H1 (cell line): ENCODE measurements at regions not wholly inside any gene's neighbourhood (a gene's known extent, or its start where the extent isn't known, plus 50 kb on each side); places are given as distances from the start of the nearest gene placed in this dataset.

Source experiments
- CTCF ChIA-PET: fragments of 300-600 bp; sonication (Branson Sonifier 250); formaldehyde crosslinking; loops from one replicate; lab custom pipeline; 2021; ENCODE audit not compliant: partially characterized antibody; lab: Charles Lee
- POLR2A ChIA-PET: fragments of 300-600 bp; sonication (Branson Sonifier 250); formaldehyde crosslinking; loops from one replicate; lab custom pipeline; 2021; ENCODE audit warnings: inconsistent platforms; ENCODE audit not compliant: partially characterized antibody; lab: Charles Lee
- DNase-seq, 2 experiments: peaks; one replicate each; pipeline versions ENCODE4 v3.0.0 to v3.0.0-alpha.2; 2010 to 2022; ENCODE audit warnings: low spot score in 2 of 2, low read depth in 1 of 2, mixed read lengths in 1 of 2
- FAIRE-seq: peaks from 2 replicates; lab custom pipeline; 2011; peaks lifted over from hg19 to GRCh38; lab: Jason Lieb, UNC
- H2AFZ ChIP-seq: 2 replicates; pipeline ENCODE4 v1.8.1; 2012; ENCODE audit warnings: low read length, inconsistent platforms
- H2AK5ac ChIP-seq: 2 replicates; pipeline ENCODE4 v1.6.1; 2013; ENCODE audit warnings: low read depth, low read length
- H2BK120ac ChIP-seq: replicated peaks from 2 replicates; pipeline ENCODE3; 2013; ENCODE audit warnings: low read depth, low read length, inconsistent platforms
- H2BK12ac ChIP-seq: 2 replicates; pipeline ENCODE4 v1.6.1; 2013; ENCODE audit warnings: low read depth, low read length
- H2BK15ac ChIP-seq: 2 replicates; pipeline ENCODE4 v1.6.1; 2013; ENCODE audit warnings: low read length
- H2BK20ac ChIP-seq: 2 replicates; pipeline ENCODE4 v1.6.1; 2013; ENCODE audit warnings: low read length
- H2BK5ac ChIP-seq: 2 replicates; pipeline ENCODE4 v1.6.1; 2013; ENCODE audit warnings: low read depth, low read length
- H3K14ac ChIP-seq: 2 replicates; pipeline ENCODE4 v1.6.1; 2013; ENCODE audit warnings: inconsistent platforms; ENCODE audit not compliant: insufficient read length
- H3K18ac ChIP-seq: 2 replicates; pipeline ENCODE4 v1.6.1; 2013; ENCODE audit warnings: low read length; ENCODE audit errors: extremely low read depth
- H3K23ac ChIP-seq: 2 replicates; pipeline ENCODE4 v1.6.1; 2013; ENCODE audit warnings: inconsistent platforms; ENCODE audit not compliant: insufficient read length
- H3K23me2 ChIP-seq: 2 replicates; pipeline ENCODE4 v1.6.1; 2013; ENCODE audit warnings: low read depth, low read length
- H3K27ac ChIP-seq: 2 replicates; pipeline ENCODE4 v1.6.1; 2011; ENCODE audit warnings: low read depth, low read length, inconsistent platforms
- H3K27me3 ChIP-seq, 4 experiments: replicated peaks in 1 of 4; 1 replicate in 1 of 4; 2 replicates in 3 of 4; pipeline versions ENCODE4 v1.6.1 to v1.8.1; 2011 to 2013; ENCODE audit warnings: low read length in 3 of 4, mild to moderate bottlenecking in 3 of 4, inconsistent platforms in 2 of 4, mixed read lengths in 2 of 4, moderate library complexity in 1 of 4; ENCODE audit not compliant: control insufficient read depth in 3 of 4, insufficient read depth in 3 of 4; ENCODE audit errors: extremely low read depth in 1 of 4
- H3K36me3 ChIP-seq, 4 experiments: 2 replicates each; pipeline versions ENCODE4 v1.6.1 to v1.8.1; 2011 to 2013; ENCODE audit warnings: mild to moderate bottlenecking in 4 of 4, low read length in 3 of 4, moderate library complexity in 2 of 4, control low read depth in 1 of 4, inconsistent platforms in 1 of 4; ENCODE audit not compliant: insufficient read depth in 4 of 4, control insufficient read depth in 2 of 4
- H3K4ac ChIP-seq: replicated peaks from 2 replicates; pipeline ENCODE3; 2013; ENCODE audit warnings: low read length, low read depth, mixed read lengths, inconsistent platforms; ENCODE audit not compliant: insufficient read length
- H3K4me1 ChIP-seq, 4 experiments: replicated peaks in 1 of 4; 1 replicate in 1 of 4; 2 replicates in 3 of 4; pipeline versions ENCODE4 v1.6.1 to v1.8.1; 2011 to 2013; ENCODE audit warnings: low read length in 3 of 4, inconsistent platforms in 2 of 4, mixed read lengths in 1 of 4; ENCODE audit not compliant: insufficient read depth in 4 of 4, control insufficient read depth in 3 of 4
- H3K4me2 ChIP-seq, 2 experiments: 2 replicates each; pipeline versions ENCODE4 v1.6.1 to v1.8.1; 2011 to 2013; ENCODE audit warnings: low read depth in 2 of 2, low read length in 2 of 2, control low read depth in 1 of 2, inconsistent platforms in 1 of 2, mild to moderate bottlenecking in 1 of 2; ENCODE audit not compliant: insufficient read depth in 1 of 2
- H3K4me3 ChIP-seq, 4 experiments: fragments of 200-600, 300-600 bp in 1 of 4; sonication (generic), shearing (Covaris generic), sonication (Bioruptor Twin) in 1 of 4; 2 replicates each; pipeline versions ENCODE4 v1.5.1 to v1.8.1; 2011 to 2016; ENCODE audit warnings: low read length in 4 of 4, low read depth in 3 of 4, control low read depth in 2 of 4, inconsistent platforms in 2 of 4, mild to moderate bottlenecking in 2 of 4, mixed read lengths in 1 of 4, moderate library complexity in 1 of 4; ENCODE audit not compliant: insufficient read depth in 2 of 4; ENCODE audit errors: extremely low read depth in 1 of 4
- H3K56ac ChIP-seq: replicated peaks from 2 replicates; pipeline ENCODE3; 2013; ENCODE audit warnings: low read depth, mild to moderate bottlenecking, mixed read lengths, low read length, inconsistent platforms; ENCODE audit not compliant: insufficient read length
- H3K79me1 ChIP-seq: 2 replicates; pipeline ENCODE4 v1.6.1; 2013; ENCODE audit warnings: low read depth, low read length, control low read depth
- H3K79me2 ChIP-seq, 2 experiments: 2 replicates each; pipeline versions ENCODE4 v1.6.1 to v1.8.1; 2012 to 2013; ENCODE audit warnings: low read length in 2 of 2, mild to moderate bottlenecking in 2 of 2, inconsistent platforms in 1 of 2; ENCODE audit not compliant: insufficient read depth in 2 of 2, control insufficient read depth in 1 of 2
- H3K9ac ChIP-seq, 4 experiments: replicated peaks in 1 of 4; 1 replicate in 1 of 4; 2 replicates in 3 of 4; pipeline versions ENCODE4 v1.6.1 to v1.8.1; 2011 to 2013; ENCODE audit warnings: low read depth in 3 of 4, low read length in 3 of 4, control low read depth in 2 of 4, mild to moderate bottlenecking in 2 of 4, moderate library complexity in 2 of 4, inconsistent platforms in 1 of 4; ENCODE audit errors: extremely low read depth in 1 of 4
- H3K9me3 ChIP-seq, 2 experiments: 2 replicates each; pipeline versions ENCODE4 v1.6.1 to v1.8.1; 2012 to 2013; ENCODE audit warnings: mild to moderate bottlenecking in 2 of 2, moderate library complexity in 2 of 2, control low read depth in 1 of 2, inconsistent platforms in 1 of 2, low read depth in 1 of 2, low read length in 1 of 2, mixed read lengths in 1 of 2; ENCODE audit not compliant: insufficient read depth in 2 of 2
- H4K20me1 ChIP-seq, 2 experiments: replicated peaks in 1 of 2; 2 replicates each; pipeline versions ENCODE3 to v1.8.1; 2011 to 2013; ENCODE audit warnings: inconsistent platforms in 2 of 2, low read length in 2 of 2, mild to moderate bottlenecking in 1 of 2; ENCODE audit not compliant: insufficient read depth in 2 of 2, control insufficient read depth in 1 of 2
- H4K5ac ChIP-seq: 2 replicates; pipeline ENCODE4 v1.6.1; 2013; ENCODE audit warnings: low read length, low read depth, mixed read lengths, inconsistent platforms; ENCODE audit not compliant: insufficient read length
- H4K8ac ChIP-seq: 2 replicates; pipeline ENCODE4 v1.8.0; 2013; ENCODE audit warnings: mild to moderate bottlenecking, moderate library complexity, low read length, inconsistent platforms; ENCODE audit not compliant: insufficient read depth; ENCODE audit errors: extremely low read depth
- H4K91ac ChIP-seq: replicated peaks from 2 replicates; pipeline ENCODE3; 2013; ENCODE audit warnings: low read length, mixed read lengths, inconsistent platforms; ENCODE audit not compliant: insufficient read length
- CEBPB ChIP-seq: IDR thresholded peaks from 2 replicates; pipeline ENCODE4 v1.6.1; 2012; ENCODE audit warnings: low read depth, low read length
- EZH2 ChIP-seq: fragments of 200-600 bp; sonication (generic); IDR thresholded peaks from 2 replicates; pipeline ENCODE4 v1.7.1; 2012; ENCODE audit warnings: low read depth, mild to moderate bottlenecking, moderate library complexity, low read length, inconsistent platforms; ENCODE audit not compliant: severe bottlenecking
- GABPA ChIP-seq: IDR thresholded peaks from 2 replicates; pipeline ENCODE4 v1.6.1; 2011; ENCODE audit warnings: mild to moderate bottlenecking, low read length, moderate library complexity, borderline replicate concordance; ENCODE audit not compliant: insufficient read depth
- SIX5 ChIP-seq: IDR thresholded peaks from 2 replicates; pipeline ENCODE4 v1.6.1; 2011; ENCODE audit warnings: mild to moderate bottlenecking, low read depth, low read length
- WGBS, 2 experiments: shearing (Covaris generic) in 1 of 2; methylation state at CpG; one replicate each; pipeline versions ENCODE4 v1.1.6 to v1.1.7; 2013 to 2015; ENCODE audit warnings: low lambda C conversion rate in 2 of 2, mixed read lengths in 2 of 2, inconsistent platforms in 1 of 2, low coverage in 1 of 2, missing lambda C conversion rate in 1 of 2; ENCODE audit not compliant: insufficient replicate concordance in 2 of 2, insufficient coverage in 1 of 2, insufficient read length in 1 of 2; ENCODE audit errors: extremely low coverage in 1 of 2, missing lambda C conversion rate in 1 of 2; 5-methylcytosine and 5-hydroxymethylcytosine counted together

GRCh38 chr5:38048400-38048799 is 208.6 kb upstream of the GDNF start:
- POLR2A ChIA-PET, result interaction anchor here (0.7 kb wide), 1 partner anchor 154 kb away, joined by 3 read pairs; no protein-coding TSS in a partner anchor

More at GRCh38 chr5:38048400-38048799, 208.6 kb upstream of the GDNF start:
- H3K79me1 ChIP-seq, result no peaks in the 10 kb centered on the region
- no peak for TF ChIP-seq GABPA
- no peak for TF ChIP-seq CEBPB
- no peak for TF ChIP-seq EZH2
- peak; percentile 32; the same call in 1 of the 2 replicates for TF ChIP-seq SIX5
- H3K23ac ChIP-seq, result no peak overlapping the region
- H2BK15ac ChIP-seq, result no peak overlapping the region
- no peak overlapping the region for H2BK12ac ChIP-seq
- H4K5ac ChIP-seq, result no peak overlapping the region
- H2BK120ac ChIP-seq, result no peak overlapping the region
- no peak overlapping the region for H3K4me2 ChIP-seq
- no peak overlapping the region for H3K18ac ChIP-seq
- no peak overlapping the region for H3K9ac ChIP-seq
- no peak overlapping the region for H2BK20ac ChIP-seq
- no peaks in the 10 kb centered on the region for H3K23me2 ChIP-seq
- H3K27ac ChIP-seq, result no peak overlapping the region
- no peak overlapping the region for H3K56ac ChIP-seq
- CTCF ChIA-PET, result interaction anchor here (0.6 to 1.5 kb wide), 4 partner anchors 10 to 494 kb away, joined by 3 to 4 read pairs (median 4); no protein-coding TSS in a partner anchor
- no peaks in the 10 kb centered on the region for H3K27me3 ChIP-seq
- H3K9me3 ChIP-seq, result no peaks in the 10 kb centered on the region
- WGBS, 2 experiments, result 83% methylated on average over 3 of the region's 3 CpGs; no CpG with 5 or more reads in 1 of the 2 experiments
- H3K14ac ChIP-seq, result no peak overlapping the region
- no peaks in the 10 kb centered on the region for H3K36me3 ChIP-seq
- H4K8ac ChIP-seq, result no peak overlapping the region
- H2BK5ac ChIP-seq, result no peak overlapping the region
- no peaks in the 10 kb centered on the region for H3K79me2 ChIP-seq
- FAIRE-seq, result no peak
- no peak overlapping the region for H2AFZ ChIP-seq
- H4K20me1 ChIP-seq, result no peaks in the 10 kb centered on the region
- H3K4me3 ChIP-seq, result no peak overlapping the region
- H3K4me1 ChIP-seq, result no peaks in the 10 kb centered on the region
- H2AK5ac ChIP-seq, result no peak overlapping the region
- H4K91ac ChIP-seq, result no peak overlapping the region
- DNase-seq, result no peak
- no peak overlapping the region for H3K4ac ChIP-seq
